ENCODE measurements at regions not wholly inside any gene's neighbourhood (a gene's known extent, or its start where the extent isn't known, plus 50 kb on each side); places are given as distances from the start of the nearest gene placed in this dataset.

DNA sequence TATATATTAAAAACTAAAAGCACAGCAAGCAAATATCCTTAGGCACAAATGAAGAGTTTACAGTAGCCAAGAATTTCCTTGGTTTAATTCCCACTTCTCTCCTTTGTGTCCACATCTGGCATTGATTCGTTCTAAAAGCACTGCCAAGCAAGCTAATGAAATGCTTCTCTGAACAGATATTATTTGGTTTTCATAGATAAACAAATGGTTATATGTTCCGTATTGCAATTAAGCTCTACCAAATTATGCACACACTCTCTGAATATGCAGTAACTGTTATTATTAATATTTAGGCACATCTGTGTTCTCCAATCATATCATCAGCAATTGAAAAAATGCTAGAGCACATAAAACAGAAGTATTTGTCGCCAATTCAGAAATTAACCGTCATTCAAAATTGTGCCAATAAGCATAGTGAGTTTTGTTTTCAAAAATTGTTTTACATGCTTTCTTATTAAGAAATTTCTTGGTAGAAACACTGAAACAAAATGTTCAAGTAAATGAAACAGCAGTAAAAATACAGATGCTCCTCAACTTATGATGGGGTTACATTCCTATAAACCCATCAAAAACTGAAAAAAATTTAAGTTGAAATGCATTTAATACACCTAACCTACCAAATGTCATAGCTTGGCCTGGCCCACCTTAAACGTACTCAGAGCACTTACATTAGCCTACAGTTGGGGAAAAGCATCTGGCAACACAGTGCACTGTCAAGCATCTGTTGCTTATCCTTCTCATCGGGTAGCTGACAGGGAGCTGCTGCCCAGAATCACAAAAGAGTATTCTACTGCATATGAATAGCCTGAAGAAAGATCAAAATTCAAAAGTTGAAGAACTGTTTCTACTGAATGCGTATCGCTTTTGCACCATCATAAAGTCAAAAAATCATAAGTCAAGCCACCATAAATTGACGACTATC lies 2134.7 kb downstream of the PCDH9 start:
- no peak for DNase-seq

DNA sequence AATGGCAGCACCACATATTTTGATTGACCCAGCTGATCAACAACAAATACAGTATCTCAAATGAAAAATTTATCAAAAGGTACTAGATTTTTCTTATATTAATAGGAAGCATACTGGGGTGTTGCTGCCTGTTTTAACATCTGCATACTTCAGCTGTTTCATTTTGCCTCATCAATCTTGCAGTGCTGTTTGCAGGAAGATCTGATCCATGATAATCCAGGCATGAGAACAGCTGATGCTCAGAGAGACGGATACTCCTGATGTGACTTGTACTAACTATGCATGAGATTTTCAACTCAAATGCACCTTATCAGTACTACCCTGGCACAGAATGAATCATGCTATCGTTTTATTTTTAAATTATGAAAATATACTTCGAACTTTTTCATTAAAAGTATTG lies 2136.8 kb downstream of the PCDH9 start:
- no peak for DNase-seq

DNA sequence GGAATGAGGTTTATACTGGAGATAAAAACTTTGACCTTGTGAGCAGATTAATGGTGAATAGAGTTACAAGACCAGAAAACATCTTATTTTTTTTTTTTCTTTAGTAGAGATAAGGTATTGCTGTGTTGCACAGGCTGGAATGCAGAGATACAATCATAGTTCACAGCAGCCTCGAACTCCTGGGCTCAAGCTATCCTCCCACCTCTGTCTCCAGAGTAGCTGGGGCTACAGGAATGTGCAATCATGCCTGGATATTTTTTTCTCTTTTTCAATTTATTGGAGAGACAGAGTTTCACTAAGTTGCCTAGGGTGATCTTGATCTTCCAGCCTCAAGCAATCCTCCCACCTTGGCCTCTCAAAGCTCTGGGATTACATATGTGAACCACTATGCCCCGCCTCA lies 2139.1 kb downstream of the PCDH9 start:
- no peak for DNase-seq

DNA sequence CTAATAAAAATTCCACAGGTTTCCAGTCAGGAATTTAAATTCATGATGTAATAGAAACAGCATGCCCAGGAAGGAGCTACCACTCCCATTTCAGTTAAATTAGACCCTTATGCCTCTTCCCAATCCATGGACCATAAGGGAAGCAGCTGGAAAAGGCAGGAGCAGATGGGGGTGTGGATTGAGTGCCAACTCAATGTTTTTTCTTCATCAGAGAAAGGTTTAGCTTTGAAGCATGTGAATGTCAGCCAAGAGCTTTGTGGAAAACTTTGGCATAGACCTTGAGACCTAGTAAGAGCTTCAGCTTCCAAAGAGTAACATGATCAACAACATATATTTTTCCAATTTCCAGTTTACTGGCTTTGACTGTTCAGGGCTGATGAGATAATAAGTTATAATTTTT lies 2139.9 kb downstream of the PCDH9 start:
- no peak for DNase-seq

DNA sequence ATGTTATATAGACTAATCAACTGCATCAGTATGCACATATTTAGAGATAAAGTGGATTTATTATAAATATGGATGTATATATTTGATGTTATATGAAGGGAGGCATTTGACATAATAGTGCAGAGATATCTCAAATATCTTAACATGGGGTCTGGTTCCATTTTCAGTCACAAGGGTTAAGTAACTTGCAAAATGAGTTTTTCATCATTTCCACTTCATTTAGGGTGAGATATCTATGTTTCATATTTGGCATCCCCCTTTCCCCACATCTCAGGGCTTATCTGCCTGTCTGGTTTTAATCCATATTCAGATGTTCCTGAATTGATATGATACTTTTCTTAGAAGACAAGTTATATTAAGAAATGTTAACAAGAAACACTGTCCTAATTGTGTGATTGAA lies 2141.2 kb downstream of the PCDH9 start:
- no peak for DNase-seq

DNA sequence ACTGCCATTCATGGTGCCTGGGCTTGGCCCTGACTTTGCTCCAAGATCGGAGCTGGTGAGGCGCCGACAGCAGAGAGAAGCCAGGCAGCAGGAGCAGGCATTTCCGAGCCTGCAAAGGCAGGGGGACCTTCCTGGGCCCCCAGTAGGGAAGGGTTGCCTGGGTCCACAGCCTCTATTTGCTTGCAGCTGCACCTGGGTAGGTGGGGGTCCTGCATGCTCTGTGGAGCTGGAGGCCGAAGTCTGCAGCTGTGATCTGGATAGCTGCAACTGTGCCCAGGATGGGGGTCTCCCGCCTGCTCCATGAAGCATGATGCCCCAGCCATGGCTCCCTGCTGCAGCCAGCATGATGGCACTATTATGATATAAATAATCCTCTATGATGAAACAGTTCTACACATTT lies 2144.2 kb downstream of the PCDH9 start:
- DNase-seq = no peak

DNA sequence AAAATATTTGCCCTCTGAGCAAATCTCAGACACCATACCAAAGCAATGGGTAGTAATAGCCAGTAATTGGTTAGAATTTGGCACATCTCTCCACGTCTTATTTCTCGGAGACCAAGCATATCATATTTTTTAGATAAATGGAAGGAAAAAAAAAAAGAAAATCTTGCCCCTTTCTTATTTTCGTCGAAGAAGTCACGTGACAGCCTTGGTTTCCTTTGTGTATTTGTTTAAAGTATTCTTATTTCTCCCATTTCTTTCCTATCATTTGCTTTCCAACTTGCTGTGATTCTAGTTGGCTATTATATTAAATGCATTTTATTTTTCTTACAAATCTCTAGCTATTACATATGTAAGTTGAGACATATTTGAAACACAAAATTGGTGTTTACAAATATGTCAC lies 2155.9 kb downstream of the PCDH9 start:
- no peak for DNase-seq

DNA sequence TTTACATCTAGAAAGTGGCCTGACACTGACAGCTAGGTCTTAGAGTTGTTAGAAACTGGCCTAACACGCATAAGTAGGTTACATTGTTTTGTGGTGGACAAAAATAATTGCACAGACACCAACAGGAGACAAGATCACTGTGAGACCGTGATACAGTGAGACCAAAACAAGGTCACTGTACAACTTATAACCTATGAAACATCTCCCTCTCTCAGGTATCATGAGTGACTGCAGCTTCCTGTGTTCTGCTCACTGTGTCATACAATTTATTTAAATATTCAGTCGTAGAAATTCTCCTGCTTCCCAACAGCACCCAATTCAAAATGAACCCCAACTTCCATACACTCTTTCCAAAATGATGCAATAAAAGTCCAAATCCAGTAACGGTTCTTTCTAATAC lies 2165.2 kb downstream of the PCDH9 start:
- no peak for DNase-seq

DNA sequence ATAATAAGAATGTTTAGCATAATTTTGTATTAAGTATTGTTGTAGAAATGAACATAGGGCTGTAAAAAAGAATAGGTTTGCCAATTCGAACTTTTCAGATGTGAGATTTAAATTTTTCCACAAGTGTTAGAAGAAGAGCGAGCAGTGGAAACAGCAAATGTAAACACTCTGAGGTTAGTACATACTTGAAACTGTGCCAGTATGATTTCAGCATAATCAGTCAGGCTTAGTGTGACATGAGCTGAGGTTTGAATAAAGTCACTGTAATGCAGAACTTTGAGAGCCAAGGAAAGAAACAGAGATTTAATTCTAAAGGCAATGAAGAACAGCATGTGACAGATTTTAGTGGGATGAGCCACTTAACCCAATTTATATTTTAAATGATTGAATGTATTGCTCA lies 2166.4 kb downstream of the PCDH9 start:
- no peak for DNase-seq

DNA sequence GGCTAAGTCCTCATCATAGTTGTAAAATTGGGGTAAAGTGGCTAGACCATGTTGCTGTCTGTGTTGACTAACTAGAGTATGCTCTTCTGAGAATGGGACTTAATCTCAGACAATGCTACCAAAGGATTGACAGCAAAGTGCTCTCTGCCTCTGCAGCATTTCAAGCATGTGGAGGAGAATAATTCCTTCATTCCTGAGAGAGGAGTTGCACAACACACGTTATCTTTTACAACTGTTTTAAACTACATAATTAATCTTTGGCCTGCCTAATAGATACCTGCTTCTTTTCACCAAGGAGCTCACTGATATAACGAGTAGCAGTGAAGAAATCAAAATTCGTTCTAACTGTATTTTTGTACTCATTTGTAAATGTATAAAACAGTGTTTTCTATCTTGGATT lies 2172.2 kb downstream of the PCDH9 start:
- no peak for DNase-seq

DNA sequence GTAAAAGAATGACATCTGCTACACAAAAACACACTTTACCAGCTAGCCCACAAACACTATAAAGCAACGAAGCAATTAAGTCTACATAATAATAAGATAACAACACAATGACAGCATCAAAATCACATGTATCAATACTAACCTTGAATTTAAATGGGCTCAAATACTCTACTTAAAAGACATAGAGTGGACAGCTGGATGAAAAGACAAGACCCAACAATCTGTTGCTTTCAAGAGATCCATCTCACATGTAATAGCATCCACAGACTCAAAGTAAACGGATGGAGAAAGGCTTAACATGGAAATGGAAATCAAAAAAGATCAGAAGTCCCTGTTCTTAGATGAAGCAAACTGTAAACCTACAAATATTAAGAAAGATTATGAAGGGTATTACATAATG lies 2175.9 kb downstream of the PCDH9 start:
- no peak for DNase-seq

DNA sequence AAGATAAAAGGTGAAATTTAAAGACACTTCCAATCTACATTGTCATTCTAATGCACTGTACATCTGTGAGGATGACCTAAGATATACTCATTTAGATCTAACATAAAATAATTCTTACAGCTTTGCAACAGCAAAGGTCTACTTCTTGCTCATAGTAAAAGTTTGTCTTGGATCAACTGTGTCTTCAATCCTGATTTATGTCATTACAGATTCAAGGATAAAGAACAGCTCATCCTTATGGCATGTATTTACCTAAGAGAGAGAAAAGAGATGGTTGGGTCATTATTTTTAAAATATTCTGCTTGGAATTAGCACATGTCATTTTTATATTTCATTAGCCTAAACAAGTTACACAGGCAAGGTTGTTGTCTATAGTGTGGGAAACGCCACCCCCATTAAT lies 2193.1 kb downstream of the PCDH9 start:
- DNase-seq = no peak

DNA sequence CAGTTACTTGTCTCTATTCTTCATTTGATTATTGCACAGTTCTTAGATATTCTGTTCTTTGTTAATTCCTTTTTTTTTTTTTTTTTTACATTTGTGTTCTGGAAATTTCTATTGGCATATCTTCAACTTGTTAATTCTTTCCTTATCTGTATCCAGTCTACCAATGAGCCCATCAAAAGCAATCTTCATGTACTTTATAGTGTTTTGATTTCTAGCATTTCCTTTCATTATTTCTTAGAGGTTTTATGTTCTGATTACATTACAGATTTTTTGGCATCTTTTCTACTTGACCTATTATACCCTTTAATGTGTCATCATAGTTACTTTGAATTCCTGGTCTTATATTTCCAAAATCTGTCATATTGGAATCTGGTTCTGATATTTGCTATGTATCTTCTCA lies 2194.8 kb downstream of the PCDH9 start:
- no peak for DNase-seq

DNA sequence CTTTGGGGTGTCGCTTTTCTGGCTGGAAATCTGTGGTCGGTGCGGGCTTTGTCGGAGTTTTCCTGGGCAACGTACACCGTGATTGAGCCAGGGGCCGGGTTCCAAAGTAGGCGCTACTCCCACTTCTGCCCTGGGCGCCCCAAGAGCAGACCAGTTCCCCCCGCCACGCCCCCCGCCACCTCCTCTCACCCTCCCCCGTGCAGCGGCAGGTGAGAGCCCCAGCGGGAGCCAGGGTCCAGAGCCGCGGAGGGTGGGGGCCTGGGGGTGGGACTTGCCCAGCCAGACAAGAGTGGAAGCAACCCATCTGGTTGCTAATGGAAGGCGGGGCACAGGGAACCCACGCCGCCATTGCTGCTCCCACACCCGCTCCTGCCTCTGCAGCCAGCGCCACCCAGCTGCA lies 2195.9 kb downstream of the PCDH9 start:
- DNase-seq = no peak

DNA sequence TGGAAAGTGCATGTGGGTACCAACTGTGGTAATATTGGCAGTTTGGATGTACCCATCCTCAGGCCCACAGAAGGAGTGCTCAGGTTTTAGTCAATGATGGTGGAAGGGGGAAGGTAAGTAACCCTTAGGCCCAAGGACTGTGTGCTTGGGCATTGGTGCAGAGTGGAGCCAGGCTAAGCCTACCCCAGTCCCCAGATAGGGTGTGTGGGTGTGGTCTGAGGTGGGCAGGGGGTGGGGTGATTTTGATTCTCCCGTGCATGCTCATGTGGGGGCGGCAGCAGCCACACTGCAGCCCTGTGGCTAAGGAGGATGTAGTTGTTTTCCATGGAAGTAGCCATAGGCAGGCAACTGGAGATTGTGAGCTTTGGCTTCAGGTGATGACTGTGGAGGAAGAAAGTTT lies 2197.3 kb downstream of the PCDH9 start:
- DNase-seq = no peak

DNA sequence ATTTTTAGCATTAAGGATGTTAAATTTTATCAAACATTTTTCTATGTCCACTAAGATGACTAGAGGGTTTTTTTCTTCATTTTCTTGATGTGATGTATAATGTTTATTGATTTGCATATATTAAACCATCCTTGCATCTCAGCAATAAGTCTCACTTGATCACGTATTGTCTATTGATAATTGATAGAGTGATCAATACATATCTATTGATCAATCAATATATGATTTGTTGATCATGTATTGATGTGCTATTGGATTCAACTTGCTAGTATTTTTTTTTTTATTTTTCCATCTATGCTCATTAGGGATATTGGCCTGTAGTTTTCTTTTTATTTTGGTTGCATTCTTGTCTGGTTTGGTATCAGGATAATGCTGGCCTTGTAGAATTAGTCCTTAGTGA lies 2202.0 kb downstream of the PCDH9 start:
- no peak for DNase-seq

DNA sequence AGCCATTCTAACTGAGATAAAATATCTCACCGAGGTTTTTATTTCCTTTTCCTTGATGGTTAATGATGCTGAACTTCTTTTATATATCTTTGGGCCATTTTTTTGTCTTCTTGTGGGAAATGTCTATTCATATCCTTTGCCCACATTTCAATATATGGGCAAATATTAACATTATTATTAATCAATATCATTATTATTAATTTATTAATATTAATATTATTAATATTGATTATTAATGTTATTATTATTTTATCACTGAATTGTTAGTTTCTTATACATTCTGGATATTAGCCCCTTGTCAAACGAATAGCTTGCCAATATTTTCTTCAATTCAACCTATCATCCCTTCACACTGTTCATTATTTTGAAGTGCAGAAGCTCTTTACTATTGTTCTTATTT lies 2203.6 kb downstream of the PCDH9 start:
- DNase-seq = no peak

DNA sequence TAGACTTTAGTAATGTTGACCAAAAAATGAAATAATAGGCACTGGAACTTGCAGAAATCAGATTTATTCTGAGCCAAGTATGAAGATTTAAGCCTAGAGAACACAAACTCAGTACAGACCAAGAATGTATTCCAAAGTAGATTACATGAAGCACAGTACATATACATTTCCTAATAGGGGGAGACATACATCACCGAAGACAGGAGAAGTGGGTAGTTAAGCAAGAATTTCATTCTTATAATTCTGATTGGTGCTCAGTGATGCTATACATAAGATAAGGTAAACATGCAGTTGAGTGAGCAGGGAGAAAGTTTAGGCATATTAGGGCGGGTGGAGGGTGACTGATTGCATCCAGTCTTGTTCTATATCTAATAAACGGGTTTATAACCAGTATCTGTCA lies 2218.8 kb downstream of the PCDH9 start:
- DNase-seq = no peak

DNA sequence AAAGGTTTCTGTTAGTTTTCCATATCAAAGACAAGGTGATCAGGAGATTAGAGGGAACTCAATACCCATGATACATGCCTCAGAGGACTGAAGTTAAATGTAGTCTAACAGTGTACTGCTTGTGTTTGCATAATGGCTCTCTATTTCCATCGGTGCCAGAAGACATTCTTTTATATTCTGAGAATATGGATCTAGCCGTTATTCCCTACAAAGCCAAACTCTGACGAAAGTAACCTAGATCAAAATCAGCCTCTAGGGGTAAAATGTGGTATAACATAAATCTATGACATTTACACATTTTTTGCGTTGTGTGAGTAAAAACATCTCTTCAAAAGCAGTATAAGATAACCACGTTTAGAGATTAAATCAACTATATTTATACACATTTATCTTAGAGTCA lies 2232.7 kb downstream of the PCDH9 start:
- DNase-seq = no peak

DNA sequence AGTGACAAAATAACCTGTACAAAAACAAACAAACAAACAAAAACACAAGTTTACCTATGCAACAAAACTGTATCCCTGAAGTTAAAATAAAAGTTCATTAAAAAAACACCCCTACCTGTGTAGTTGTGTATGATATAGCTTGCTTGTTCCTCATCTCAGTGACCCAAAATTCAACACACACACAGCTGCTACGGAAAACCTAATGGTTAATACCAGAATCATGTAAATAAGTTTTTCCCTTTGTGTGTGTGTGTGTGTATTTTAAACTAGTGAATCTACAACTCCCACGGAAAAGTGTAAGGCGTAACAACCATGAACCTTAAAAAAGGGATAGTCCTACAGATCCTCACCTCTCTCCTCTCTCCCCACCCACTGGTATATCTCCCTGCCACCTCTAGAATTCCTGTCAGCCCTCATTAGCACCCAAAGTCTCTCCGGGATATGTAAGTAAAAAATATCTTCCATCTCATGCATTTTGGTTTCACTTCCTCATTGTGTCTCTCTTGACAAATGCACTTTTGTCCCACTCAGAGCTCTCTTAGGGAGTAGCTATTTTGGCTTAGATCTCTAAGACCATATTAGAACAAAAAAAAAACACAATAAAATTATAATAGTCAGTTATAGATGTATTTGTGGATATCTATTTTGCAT lies 2236.5 kb downstream of the PCDH9 start:
- no peak for DNase-seq

DNA sequence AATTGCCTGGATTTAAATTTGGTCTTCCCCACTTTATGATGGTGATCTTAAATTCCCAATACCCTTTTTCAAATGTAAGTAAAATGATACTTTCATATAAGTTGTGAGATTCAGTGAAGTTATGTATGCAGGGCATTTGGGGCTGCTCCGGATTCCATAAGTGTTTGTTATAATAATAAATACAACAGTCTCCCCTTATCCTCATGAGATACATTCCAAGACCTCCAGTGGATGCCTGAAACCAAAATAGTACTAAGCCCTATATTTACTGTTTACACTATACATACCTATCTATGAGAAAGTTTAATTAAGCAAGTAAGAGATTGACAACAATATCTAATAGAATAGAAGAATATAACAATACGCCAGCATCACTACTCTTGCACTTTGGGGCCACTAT lies 2237.8 kb downstream of the PCDH9 start:
- DNase-seq = no peak

DNA sequence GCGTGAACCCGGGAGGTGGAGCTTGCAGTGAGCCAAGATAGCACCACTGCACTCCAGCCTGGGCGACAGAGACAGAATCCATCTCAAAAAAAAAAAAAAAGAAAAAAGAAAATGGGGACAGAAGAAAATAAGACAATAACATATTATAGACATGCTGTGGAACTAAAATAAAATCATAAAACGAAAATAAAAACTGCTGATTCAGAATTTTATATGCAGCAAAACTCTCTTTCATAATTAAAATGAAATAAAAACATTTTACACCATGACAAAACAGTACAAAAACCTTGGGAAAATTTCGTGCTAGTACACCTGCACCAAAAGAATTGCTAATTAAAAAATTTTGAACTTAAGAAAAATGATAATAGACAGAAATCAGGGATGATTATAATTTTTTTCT lies 2245.1 kb downstream of the PCDH9 start:
- no peak for DNase-seq

DNA sequence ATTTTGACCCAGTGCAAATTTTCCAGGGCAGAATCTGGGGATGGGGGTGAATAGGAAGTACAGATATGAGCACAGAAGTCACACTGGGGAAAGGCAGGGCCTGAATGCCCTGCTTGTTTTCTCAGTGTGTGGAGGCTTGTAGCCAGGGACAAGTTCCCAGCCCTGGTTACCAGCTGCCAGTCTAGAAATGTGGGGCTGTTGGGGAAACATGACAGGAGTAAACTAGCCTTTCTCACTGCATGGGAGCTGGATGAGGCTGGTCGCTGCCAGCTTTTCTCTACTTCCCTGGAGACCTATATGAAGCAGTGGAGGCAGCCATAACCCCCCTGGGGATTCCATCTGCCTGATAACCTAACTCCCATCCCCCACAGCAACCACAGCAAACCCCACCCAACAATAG lies 2267.7 kb downstream of the PCDH9 start:
- DNase-seq = no peak

DNA sequence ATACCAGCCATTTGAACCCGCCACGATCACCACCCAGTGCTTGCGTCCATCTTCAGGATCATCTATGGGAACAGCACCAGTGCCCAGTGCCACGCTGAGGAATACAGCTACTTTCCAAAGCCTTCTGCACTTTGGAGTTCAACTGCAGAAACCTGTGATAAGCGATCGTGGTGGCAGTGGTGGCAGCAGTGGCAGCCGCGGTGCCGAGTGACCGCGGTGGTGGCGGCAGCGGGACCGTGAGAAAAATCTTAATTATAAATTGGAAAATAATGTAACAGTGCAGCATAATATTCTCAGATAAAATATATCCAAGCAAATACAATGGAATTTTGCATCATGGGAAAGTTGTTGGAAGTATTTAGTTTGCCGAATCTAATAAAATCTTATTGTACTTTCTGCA lies 2270.9 kb downstream of the PCDH9 start:
- no peak for DNase-seq

DNA sequence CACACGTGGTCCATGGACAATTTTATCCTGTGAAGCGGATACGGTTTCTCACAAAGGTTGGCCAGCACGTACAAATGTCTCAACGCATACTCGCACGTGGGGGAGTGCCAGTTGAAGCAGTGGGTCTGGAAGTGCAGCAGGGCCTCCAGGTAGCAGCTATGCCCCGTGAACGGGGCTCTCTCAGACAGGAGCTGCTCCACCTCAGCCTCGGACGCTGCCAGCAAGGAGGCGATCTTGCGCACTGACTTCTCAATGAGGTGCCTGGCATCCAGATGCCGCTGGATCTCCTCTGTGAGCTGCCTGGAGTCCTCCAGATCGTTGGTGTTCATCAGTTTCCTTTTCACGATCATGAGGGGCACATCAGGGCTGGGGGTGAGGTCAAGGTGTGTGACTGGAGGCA lies 2272.0 kb downstream of the PCDH9 start:
- DNase-seq = no peak

Data from NCI-H2081 (cell line).